ENCODE measurements at regions not wholly inside any gene's neighbourhood (a gene's known extent, or its start where the extent isn't known, plus 50 kb on each side); places are given as distances from the start of the nearest gene placed in this dataset.
A peak's percentile ranks its signal among the peaks of the same experiment; 100 is the strongest.
"Not testable (repeated sequence)": the region's sequence is repeated elsewhere in the genome, so short reads cannot be mapped to it uniquely, and the experiment has no call there.

DNA sequence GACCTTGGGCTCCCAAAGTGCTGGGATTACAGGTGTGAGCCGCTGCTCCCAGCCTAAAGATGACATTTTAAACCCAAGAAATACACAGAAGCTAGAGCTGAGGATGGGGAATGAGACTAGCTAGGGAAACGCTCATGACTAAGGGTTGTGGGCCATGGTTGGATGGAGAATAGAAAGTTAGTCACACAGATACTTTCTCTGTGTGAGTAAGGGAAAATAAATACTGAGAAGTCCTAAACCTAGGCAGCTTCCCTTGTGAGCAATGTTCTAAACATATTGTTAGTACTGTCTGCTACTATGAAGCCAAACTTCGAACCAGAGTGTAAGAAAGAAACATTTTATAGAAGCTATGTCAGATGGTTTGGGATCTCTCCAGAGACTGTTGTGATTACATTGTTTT, 304.8 kb upstream of the STAC start:
- FAIRE-seq (no peak), DNase-seq (no peak)
- H3K4me3 ChIP-seq (ENCODE audit: low read depth in 1 of 3, low read length in 3 of 3) = no peak overlapping the region
- no peaks in the 10 kb centered on the region for H3K27me3 ChIP-seq (ENCODE audit: control insufficient read depth in 3 of 3, insufficient read depth in 3 of 3, low read length in 3 of 3)
- 62 to 78% (median 70%) methylated on average over 3 of the region's 3 CpGs for WGBS, 3 donors
- H3K36me3 ChIP-seq (ENCODE audit: control insufficient read depth in 3 of 3, insufficient read depth in 2 of 3, low read depth in 1 of 3, low read length in 3 of 3) = no peaks in the 10 kb centered on the region
- no peaks in the 10 kb centered on the region for H3K4me1 ChIP-seq (ENCODE audit: control insufficient read depth in 3 of 3, insufficient read depth in 2 of 3, low read depth in 1 of 3, low read length in 2 of 3)
- no peak overlapping the region for H3K27ac ChIP-seq (ENCODE audit: low read depth in 1 of 3, low read length in 2 of 3)
- no peaks in the 10 kb centered on the region for H3K9me3 ChIP-seq (ENCODE audit: control insufficient read depth in 2 of 2, insufficient read depth in 1 of 2, low read depth in 1 of 2, low read length in 1 of 2)

DNA sequence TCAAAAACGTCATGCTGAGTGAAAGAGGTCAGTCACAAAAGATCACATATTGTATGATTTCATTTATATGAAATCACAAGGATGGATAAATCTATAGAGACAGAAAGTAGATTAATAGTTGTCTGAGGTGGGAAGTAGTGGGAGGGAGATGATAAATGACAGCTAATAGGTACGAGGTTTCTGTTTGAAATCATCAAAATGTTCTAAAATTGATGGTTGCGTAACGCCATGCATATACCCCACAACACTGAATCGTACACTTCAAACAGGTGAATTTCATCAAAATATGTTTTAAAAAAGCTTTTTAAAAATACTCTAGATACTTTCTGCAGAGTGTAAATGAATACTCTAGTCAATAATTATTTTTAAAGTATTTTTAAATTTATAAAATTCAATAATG, 303.0 kb upstream of the STAC start:
- 74 to 78% (median 78%) methylated on average over 5 of the region's 5 CpGs for WGBS, 3 donors
- no peaks in the 10 kb centered on the region for H3K9me3 ChIP-seq (ENCODE audit: control insufficient read depth in 2 of 2, insufficient read depth in 1 of 2, low read depth in 1 of 2, low read length in 1 of 2)
- no peak for DNase-seq
- no peak for FAIRE-seq
- H3K36me3 ChIP-seq (ENCODE audit: control insufficient read depth in 3 of 3, insufficient read depth in 2 of 3, low read depth in 1 of 3, low read length in 3 of 3) = no peaks in the 10 kb centered on the region
- H3K27ac ChIP-seq (ENCODE audit: low read depth in 1 of 3, low read length in 2 of 3) = no peak overlapping the region
- no peak overlapping the region for H3K4me3 ChIP-seq (ENCODE audit: low read depth in 1 of 3, low read length in 3 of 3)
- no peaks in the 10 kb centered on the region for H3K27me3 ChIP-seq (ENCODE audit: control insufficient read depth in 3 of 3, insufficient read depth in 3 of 3, low read length in 3 of 3)
- no peaks in the 10 kb centered on the region for H3K4me1 ChIP-seq (ENCODE audit: control insufficient read depth in 3 of 3, insufficient read depth in 2 of 3, low read depth in 1 of 3, low read length in 2 of 3)

DNA sequence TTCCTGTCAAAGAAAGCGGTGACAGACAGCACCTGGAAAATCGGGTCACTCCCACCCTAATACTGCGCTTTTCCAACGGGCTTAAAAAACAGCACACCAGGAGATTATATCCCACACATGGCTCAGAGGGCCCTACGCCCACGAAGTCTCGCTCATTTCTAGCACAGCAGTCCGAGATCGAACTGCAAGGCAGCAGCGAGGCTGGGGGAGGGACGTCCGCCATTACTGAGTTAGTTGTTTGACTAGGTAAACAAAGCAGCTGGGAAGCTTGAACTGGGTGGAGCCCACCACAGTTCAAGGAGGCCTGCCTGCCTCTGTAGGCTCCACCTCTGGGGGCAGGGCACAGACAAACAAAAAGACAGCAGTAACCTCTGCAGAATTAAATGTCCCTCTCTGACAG, 297.3 kb upstream of the STAC start:
- not testable (repeated sequence) for H3K27me3 ChIP-seq (ENCODE audit: control insufficient read depth in 3 of 3, insufficient read depth in 3 of 3, low read length in 3 of 3); H3K9me3 ChIP-seq (ENCODE audit: control insufficient read depth in 2 of 2, insufficient read depth in 1 of 2, low read depth in 1 of 2, low read length in 1 of 2); H3K4me1 ChIP-seq (ENCODE audit: control insufficient read depth in 3 of 3, insufficient read depth in 2 of 3, low read depth in 1 of 3, low read length in 2 of 3); FAIRE-seq; DNase-seq; H3K36me3 ChIP-seq (ENCODE audit: control insufficient read depth in 3 of 3, insufficient read depth in 2 of 3, low read depth in 1 of 3, low read length in 3 of 3); H3K27ac ChIP-seq (ENCODE audit: low read depth in 1 of 3, low read length in 2 of 3); H3K4me3 ChIP-seq (ENCODE audit: low read depth in 1 of 3, low read length in 3 of 3)
- 88 to 95% (median 92%) methylated on average over 12 of the region's 12 CpGs for WGBS, 3 donors

DNA sequence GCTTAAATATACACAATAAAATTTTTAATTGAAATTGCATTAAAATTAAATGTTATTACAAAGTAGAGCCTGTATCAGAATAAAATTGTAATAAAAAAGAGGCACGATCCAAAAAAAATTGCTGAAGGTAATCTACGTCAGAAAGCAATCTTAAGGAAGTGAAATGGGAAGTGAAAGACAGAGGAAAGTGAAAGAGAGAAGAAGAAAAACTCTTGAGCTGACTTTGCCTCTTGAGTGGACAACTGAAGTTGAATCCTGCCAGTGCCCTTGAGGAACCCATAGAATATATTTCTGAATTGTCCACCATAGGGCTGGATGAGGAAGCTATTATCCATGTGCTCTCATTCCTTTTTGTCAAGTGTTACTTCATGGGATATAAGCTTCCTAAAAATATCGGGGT, 285.1 kb upstream of the STAC start:
- Histone ChIP-seq H3K4me3 (ENCODE audit: low read depth in 1 of 3, low read length in 3 of 3) (no peak overlapping the region), H3K4me1 (ENCODE audit: control insufficient read depth in 3 of 3, insufficient read depth in 2 of 3, low read depth in 1 of 3, low read length in 2 of 3) (no peaks in the 10 kb centered on the region), H3K27me3 (ENCODE audit: control insufficient read depth in 3 of 3, insufficient read depth in 3 of 3, low read length in 3 of 3) (no peaks in the 10 kb centered on the region), H3K36me3 (ENCODE audit: control insufficient read depth in 3 of 3, insufficient read depth in 2 of 3, low read depth in 1 of 3, low read length in 3 of 3) (no peaks in the 10 kb centered on the region), H3K9me3 (ENCODE audit: control insufficient read depth in 2 of 2, insufficient read depth in 1 of 2, low read depth in 1 of 2, low read length in 1 of 2) (no peaks in the 10 kb centered on the region), H3K27ac (ENCODE audit: low read depth in 1 of 3, low read length in 2 of 3) (no peak overlapping the region)
- FAIRE-seq = no peak
- no peak for DNase-seq
- 80 to 90% (median 83%) methylated on average over 3 of the region's 3 CpGs for WGBS, 3 donors

DNA sequence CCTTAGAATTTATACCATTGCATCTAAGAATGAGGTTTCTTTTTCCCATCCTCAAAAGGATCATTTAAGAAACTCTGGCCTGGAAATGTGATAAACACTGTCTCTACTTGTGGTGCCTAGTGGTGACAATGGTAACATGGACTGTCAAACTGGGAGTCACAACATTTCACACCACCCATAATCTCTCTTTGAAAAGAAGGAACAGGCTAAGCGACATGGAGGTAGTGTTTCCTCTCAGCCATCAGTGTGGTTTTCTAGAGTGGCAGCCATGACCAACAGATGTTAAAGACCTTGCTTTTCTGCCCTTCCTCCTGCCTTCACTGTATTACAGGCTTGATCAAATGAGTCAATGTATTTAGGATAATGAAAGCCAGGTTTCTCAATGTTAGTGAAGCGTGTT, 283.1 kb upstream of the STAC start:
- Histone ChIP-seq H3K27ac (ENCODE audit: low read depth in 1 of 3, low read length in 2 of 3) (no peak overlapping the region), H3K36me3 (ENCODE audit: control insufficient read depth in 3 of 3, insufficient read depth in 2 of 3, low read depth in 1 of 3, low read length in 3 of 3) (no peaks in the 10 kb centered on the region), H3K9me3 (ENCODE audit: control insufficient read depth in 2 of 2, insufficient read depth in 1 of 2, low read depth in 1 of 2, low read length in 1 of 2) (no peaks in the 10 kb centered on the region), H3K4me3 (ENCODE audit: low read depth in 1 of 3, low read length in 3 of 3) (no peak overlapping the region), H3K27me3 (ENCODE audit: control insufficient read depth in 3 of 3, insufficient read depth in 3 of 3, low read length in 3 of 3) (no peaks in the 10 kb centered on the region), H3K4me1 (ENCODE audit: control insufficient read depth in 3 of 3, insufficient read depth in 2 of 3, low read depth in 1 of 3, low read length in 2 of 3) (no peaks in the 10 kb centered on the region)
- no peak for DNase-seq
- 72 to 92% (median 79%) methylated on average over 2 of the region's 2 CpGs for WGBS, 3 donors
- no peak for FAIRE-seq

DNA sequence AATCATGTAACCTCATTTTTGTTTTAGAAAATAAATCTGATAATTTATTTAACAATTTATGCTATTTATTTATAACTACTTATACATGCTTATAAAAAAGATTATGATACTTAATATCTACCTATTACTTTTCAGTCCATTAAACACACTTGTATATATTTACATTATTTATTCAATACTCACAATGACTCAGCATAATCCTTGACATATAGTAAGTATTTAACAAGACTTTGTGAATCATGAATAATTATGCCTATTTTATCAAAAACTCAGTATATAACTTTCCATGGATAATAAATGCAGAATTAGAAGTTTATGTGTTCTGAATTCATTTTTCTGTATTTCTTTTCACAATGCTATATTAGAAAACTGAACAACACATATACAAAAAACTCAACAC, 266.0 kb upstream of the STAC start:
- no peak overlapping the region for H3K4me3 ChIP-seq (ENCODE audit: low read depth in 1 of 3, low read length in 3 of 3)
- H3K27ac ChIP-seq (ENCODE audit: low read depth in 1 of 3, low read length in 2 of 3) = no peak overlapping the region
- no peak for DNase-seq
- H3K36me3 ChIP-seq (ENCODE audit: control insufficient read depth in 3 of 3, insufficient read depth in 2 of 3, low read depth in 1 of 3, low read length in 3 of 3) = no peaks in the 10 kb centered on the region
- no peaks in the 10 kb centered on the region for H3K27me3 ChIP-seq (ENCODE audit: control insufficient read depth in 3 of 3, insufficient read depth in 3 of 3, low read length in 3 of 3)
- no peaks in the 10 kb centered on the region for H3K9me3 ChIP-seq (ENCODE audit: control insufficient read depth in 2 of 2, insufficient read depth in 1 of 2, low read depth in 1 of 2, low read length in 1 of 2)
- H3K4me1 ChIP-seq (ENCODE audit: control insufficient read depth in 3 of 3, insufficient read depth in 2 of 3, low read depth in 1 of 3, low read length in 2 of 3) = no peaks in the 10 kb centered on the region
- FAIRE-seq = peak; percentile 57

DNA sequence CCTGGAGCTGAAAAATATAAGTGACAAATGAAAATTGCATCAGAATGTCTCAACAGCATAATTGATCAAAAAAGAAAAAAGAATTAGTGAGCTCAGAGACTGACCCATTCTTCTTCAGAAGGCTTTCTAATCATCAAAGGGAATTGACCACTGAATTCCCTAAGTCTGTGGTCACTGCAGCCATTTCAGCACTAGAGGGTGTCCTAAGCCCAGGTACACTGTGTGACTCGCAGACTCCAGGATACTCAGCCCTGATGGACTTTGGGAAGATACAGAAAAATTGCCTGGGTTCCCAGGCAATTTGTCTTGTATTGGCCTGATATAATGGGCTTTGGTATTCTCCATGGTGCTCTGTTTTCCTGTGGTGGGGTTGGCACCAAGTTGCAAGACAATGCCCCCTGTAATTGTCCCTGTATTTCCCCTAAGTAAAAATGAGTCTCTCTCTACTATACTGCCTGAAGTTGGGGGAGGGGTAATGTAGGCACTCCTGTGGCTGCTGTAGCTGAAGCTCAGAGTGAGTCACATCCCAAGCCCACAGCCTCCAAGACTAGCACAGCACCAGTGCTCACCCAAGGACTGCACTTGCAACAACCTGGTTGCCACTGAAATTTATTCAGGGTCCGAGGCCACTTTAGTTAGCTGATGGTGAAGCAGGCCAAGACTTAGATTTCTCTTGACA, 256.0 kb upstream of the STAC start:
- DNase-seq = no peak
- WGBS, 3 donors = 54 to 70% (median 63%) methylated on average over 2 of the region's 2 CpGs
- no peak overlapping the region for H3K27ac ChIP-seq (ENCODE audit: low read depth in 1 of 3, low read length in 2 of 3)
- no peaks in the 10 kb centered on the region for H3K27me3 ChIP-seq (ENCODE audit: control insufficient read depth in 3 of 3, insufficient read depth in 3 of 3, low read length in 3 of 3)
- H3K4me1 ChIP-seq (ENCODE audit: control insufficient read depth in 3 of 3, insufficient read depth in 2 of 3, low read depth in 1 of 3, low read length in 2 of 3) = no peaks in the 10 kb centered on the region
- H3K9me3 ChIP-seq (ENCODE audit: control insufficient read depth in 2 of 2, insufficient read depth in 1 of 2, low read depth in 1 of 2, low read length in 1 of 2) = peaks cover 0 to 8% of the 10 kb centered on the region in 2 donors
- H3K4me3 ChIP-seq (ENCODE audit: low read depth in 1 of 3, low read length in 3 of 3) = no peak overlapping the region
- no peaks in the 10 kb centered on the region for H3K36me3 ChIP-seq (ENCODE audit: control insufficient read depth in 3 of 3, insufficient read depth in 2 of 3, low read depth in 1 of 3, low read length in 3 of 3)
- no peak for FAIRE-seq

DNA sequence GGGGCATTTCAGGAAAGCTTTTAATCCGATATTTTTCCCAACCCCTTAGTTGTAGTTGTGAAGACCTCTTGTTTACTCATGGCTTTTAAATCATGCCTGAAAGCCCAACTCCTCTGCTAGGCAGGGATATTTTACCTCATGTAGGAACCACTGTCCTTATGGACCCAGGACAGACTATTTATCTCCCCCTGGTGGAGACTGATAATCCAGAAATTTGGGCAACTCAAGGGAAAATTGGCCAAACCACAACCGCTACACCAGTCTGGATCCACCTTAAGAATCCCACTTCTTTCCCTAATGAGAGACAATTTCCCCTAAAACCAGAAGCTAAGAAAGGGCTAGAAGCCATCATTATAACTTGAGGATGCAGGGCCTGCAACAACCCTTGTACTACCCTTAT, 248.1 kb upstream of the STAC start:
- no peaks in the 10 kb centered on the region for H3K36me3 ChIP-seq (ENCODE audit: control insufficient read depth in 3 of 3, insufficient read depth in 2 of 3, low read depth in 1 of 3, low read length in 3 of 3)
- DNase-seq = no peak
- no peak for FAIRE-seq
- WGBS, 3 donors = 90 to 95% (median 92%) methylated on average over 2 of the region's 2 CpGs
- no peak overlapping the region for H3K4me3 ChIP-seq (ENCODE audit: low read depth in 1 of 3, low read length in 3 of 3)
- H3K27ac ChIP-seq (ENCODE audit: low read depth in 1 of 3, low read length in 2 of 3) = no peak overlapping the region
- H3K4me1 ChIP-seq (ENCODE audit: control insufficient read depth in 3 of 3, insufficient read depth in 2 of 3, low read depth in 1 of 3, low read length in 2 of 3) = no peaks in the 10 kb centered on the region
- no peaks in the 10 kb centered on the region for H3K27me3 ChIP-seq (ENCODE audit: control insufficient read depth in 3 of 3, insufficient read depth in 3 of 3, low read length in 3 of 3)
- H3K9me3 ChIP-seq (ENCODE audit: control insufficient read depth in 2 of 2, insufficient read depth in 1 of 2, low read depth in 1 of 2, low read length in 1 of 2) = peaks cover 0 to 2% of the 10 kb centered on the region in 2 donors

DNA sequence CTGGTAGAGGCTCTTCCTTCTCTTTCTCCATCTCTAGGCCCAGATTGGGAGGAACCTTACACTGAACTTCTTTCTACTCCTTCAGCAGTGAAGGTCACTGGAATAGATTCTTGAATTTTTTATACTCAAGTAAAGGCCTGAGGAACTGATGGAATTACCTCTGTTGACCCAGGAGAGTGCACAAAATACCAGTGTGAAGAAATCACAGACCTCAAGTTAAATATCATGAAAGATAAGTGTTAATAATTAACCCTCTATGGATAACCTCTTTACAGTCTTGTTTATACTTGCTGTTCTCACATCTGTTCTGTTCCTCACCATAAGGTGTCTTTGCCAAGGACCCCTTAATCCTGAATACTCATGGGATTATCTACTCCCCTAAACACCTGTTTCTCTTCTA, 244.4 kb upstream of the STAC start:
- FAIRE-seq = no peak
- no peaks in the 10 kb centered on the region for H3K36me3 ChIP-seq (ENCODE audit: control insufficient read depth in 3 of 3, insufficient read depth in 2 of 3, low read depth in 1 of 3, low read length in 3 of 3)

More for the DNA sequence above, 244.4 kb upstream of the STAC start:
- Histone ChIP-seq H3K27me3 (ENCODE audit: control insufficient read depth in 3 of 3, insufficient read depth in 3 of 3, low read length in 3 of 3) (no peaks in the 10 kb centered on the region), H3K4me3 (ENCODE audit: low read depth in 1 of 3, low read length in 3 of 3) (no peak overlapping the region), H3K27ac (ENCODE audit: low read depth in 1 of 3, low read length in 2 of 3) (no peak overlapping the region), H3K9me3 (ENCODE audit: control insufficient read depth in 2 of 2, insufficient read depth in 1 of 2, low read depth in 1 of 2, low read length in 1 of 2) (no peaks in the 10 kb centered on the region), H3K4me1 (ENCODE audit: control insufficient read depth in 3 of 3, insufficient read depth in 2 of 3, low read depth in 1 of 3, low read length in 2 of 3) (no peaks in the 10 kb centered on the region)
- no peak for DNase-seq

All from small intestine (tissue), 7 donors.